HG02981 (cell line): ENCODE measurements at regions not wholly inside any gene's neighbourhood (a gene's known extent, or its start where the extent isn't known, plus 50 kb on each side); places are given as distances from the start of the nearest gene placed in this dataset.
"Not testable (repeated sequence)": the region's sequence is repeated elsewhere in the genome, so short reads cannot be mapped to it uniquely, and the experiment has no call there.

Experiments
- ATAC-seq: cut with Tn5 transposase; IDR thresholded peaks from one replicate; pipeline ENCODE4 v1.9.1; 2021; ENCODE audit warnings: mild to moderate bottlenecking, moderate library complexity; ENCODE audit not compliant: unreplicated experiment

GRCh38 chr5:109283086-109283485 lies 126.7 kb downstream of the PJA2 start:
- ATAC-seq, result not testable (repeated sequence)

GRCh38 chr5:109281136-109281690 lies 128.6 kb downstream of the PJA2 start:
- ATAC-seq, result no peak

- ATAC-seq, result no peak
Observed at GRCh38 chr5:109278141-109278540, 131.6 kb downstream of the PJA2 start.

DNA sequence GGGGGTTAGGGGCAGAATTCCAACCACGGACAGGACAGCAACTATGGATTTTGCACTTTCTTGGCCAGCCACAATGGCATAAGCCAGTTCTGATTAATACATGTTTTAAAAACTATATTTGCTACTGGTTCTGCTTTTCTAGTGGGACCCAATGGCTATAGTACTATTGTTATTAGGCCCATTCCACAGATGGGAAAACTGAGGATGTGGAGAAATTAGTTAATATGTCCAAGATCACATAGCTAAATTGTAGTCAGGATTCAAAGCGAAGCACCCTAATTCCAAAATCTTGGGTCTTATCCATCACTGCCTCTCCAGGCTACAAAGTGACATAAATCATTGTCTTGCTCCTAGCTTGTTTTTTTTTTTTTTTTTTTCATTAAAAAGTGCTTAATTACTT lies 133.9 kb downstream of the PJA2 start:
- ATAC-seq, result no peak

DNA sequence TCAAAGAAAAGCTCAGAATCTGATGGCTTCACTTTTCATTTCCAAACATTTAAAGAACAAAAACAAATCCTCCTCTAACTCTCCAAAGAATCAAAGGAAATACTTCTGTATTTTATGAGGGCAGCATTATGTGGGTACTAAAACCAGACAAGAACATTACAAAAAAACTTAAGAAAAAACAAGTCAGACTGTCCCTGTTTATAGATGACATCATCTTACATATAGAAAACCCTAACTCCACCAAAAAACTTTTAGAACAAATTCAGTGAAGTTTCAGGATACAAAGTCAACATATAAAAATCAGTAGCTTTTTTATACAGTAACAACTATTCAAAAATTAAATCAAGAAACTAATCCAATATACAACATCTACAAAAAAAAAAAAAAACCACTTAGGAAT lies 136.2 kb downstream of the PJA2 start:
- no peak for ATAC-seq

- ATAC-seq, result no peak
Observed at GRCh38 chr5:109267283-109267682, 142.5 kb downstream of the PJA2 start.

DNA sequence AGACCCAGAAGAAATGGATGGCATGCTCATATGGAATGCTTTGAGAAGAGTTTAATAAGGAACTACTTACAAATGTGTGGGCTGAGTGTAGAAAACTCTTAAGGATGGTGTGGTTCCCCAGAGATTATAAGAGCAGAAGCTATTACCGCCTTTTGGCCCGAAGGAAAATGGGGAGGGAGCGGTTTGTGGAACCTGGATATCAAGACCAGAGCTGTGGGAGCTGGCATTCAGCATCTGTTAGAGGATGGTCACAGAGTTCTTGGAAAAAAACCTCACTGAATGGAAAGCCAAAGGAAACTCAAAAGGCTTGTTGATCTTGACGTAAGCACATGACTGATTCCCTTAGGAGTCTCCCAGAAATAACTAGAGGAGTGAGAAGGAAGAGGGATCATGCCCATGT lies 151.0 kb downstream of the PJA2 start:
- no peak for ATAC-seq

DNA sequence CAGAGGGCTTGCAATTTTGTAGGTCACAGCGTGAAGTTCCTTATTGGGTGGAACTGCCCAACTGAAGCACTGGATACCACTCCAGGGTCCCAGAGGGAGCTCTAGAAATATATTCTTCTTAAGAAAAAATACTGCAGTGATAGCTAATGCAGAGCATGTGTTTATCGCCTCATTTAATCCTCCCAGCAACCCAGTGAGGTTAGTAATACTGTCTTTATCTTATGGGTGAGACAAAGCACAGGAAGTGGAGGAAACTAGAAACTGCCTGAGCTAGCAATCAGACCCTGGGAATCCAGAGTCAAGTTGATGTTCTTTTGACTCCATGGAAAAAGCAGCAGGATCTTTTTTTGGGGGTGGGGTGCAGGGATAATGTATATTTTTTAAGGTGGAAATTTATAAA lies 153.3 kb downstream of the PJA2 start:
- no peak for ATAC-seq

DNA sequence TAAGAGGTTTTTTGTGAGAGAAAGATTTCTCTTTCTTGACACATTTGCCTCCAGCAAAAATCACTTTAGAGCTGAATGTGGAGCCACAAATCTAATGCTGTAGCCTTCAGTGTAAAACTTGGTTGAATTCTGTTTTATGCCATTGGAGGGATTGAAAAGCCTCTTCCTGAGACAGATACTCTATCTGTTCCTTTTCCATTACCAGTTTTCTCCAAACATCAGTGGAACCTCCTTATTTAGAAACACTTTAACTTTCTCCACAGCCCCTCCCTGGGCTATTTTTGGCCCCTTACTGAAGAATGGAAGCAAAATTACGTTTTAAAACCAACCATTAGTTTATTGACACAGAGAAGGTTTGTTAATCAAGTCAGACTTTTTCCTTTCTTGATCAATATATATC lies 155.3 kb downstream of the PJA2 start:
- ATAC-seq, result no peak

GRCh38 chr5:109253262-109253661 lies 156.5 kb downstream of the PJA2 start:
- no peak for ATAC-seq

DNA sequence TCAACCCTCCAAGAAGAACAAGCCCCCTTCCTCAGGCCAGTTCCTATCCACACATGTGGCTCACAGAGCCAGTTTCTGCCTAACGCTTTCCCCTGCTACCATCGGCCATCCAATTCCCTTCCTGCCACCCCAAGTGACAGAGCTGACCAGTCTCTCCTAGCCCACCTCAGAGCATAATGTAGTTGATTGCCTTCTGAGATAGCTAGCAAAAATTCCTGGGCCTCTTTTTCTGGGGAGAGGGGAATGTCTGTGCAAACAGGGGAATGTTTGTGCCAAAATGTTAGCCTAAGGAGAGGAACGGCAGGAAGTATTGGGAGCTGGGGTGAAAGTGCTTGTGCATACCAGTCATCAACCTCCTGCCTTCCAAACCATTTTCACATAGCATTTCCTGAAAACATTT lies 157.0 kb downstream of the PJA2 start:
- no peak for ATAC-seq

DNA sequence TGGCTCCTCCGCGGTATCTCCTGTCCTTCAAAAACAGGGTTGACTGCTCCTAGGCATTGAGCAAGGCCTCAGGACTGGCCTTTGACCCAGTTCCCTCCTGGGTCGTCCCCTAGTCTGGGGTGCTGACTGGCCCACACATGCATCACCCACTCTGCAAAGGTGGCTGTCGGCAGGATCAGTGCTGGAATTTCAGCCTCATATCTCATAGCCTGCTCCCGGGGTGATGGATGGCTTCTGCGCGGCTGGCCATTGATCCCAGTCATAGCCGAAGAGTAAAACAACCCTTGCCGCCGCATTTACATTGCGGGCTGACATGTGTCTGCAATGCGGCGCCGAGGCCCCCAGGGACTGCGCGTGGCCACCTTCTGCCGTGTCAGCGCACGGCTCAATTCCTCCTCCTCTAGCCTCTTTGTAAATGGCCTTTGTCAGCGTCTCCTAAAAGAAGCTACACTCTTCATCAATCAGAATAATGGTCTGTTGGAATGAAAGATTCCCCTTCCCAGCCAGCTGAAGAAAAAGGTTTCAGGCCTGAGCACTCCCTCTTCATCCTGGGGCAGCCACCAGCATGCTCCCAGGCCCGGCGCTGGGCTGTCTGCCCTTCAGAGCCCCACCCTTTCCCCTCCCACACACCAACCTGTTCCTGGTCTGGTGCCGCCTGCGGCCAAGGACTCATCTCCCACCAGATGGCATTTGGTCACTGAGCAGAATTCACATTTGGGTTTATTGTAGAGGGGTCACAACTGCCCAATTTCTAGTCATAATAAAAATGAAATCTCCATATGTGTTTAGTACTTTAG lies 159.0 kb downstream of the PJA2 start:
- ATAC-seq, result no peak

DNA sequence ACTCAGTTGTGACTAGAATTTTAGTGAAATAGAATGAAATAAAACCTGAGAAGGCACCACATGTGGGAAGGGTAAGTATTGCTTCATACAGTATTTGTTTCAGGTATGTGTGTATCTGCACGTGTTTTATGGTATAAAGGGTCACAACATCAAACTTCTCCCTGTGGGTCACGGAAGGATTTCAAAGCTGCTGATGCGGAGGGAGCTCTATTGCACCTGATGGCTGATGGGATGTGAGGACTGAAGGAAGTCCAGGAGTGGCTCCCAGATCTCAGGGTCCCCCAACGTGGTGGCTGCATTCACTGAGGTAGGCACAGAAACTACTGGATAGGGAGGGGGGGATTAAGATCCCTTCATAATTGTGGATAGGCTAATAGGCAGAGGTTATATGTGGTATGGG lies 159.7 kb downstream of the PJA2 start:
- ATAC-seq, result no peak

DNA sequence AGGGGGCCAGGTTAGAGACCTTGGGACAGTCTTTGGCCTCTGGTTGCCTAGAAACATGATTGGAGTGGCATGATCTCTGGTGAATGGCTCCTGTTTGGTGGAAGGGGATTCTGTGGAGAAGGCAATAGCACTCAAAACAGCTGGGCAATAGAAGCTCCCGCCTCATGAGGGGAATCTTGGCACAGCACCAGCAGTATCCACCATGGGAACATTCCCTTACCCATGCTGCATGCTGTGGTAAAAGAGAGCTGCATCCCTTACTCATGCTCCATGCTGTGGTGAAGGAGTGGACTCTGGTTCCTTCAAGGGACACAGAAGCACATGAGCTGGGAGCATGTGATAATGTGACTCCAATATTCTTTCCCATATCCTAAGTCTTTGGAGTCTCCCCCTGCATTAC lies 160.6 kb downstream of the PJA2 start:
- ATAC-seq, result no peak

DNA sequence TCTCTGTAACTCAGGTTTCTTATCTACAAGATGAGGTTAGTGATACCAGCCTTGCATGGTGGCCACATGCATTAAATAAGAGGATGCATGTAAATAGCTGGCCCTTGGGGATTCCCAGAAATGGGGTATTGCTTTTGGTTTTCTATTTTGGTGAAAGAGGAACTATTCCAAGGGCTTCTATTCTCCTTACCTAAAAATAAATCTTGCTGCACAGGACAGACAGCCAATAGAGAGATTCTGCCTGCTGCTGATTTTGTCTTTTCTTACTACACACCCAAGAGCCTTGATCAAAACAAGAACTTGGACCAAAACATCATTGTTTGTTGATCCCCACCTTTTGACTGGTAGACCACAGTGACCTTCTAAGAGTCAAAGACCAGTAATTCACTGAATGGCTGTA lies 161.8 kb downstream of the PJA2 start:
- ATAC-seq, result peak; percentile 61

DNA sequence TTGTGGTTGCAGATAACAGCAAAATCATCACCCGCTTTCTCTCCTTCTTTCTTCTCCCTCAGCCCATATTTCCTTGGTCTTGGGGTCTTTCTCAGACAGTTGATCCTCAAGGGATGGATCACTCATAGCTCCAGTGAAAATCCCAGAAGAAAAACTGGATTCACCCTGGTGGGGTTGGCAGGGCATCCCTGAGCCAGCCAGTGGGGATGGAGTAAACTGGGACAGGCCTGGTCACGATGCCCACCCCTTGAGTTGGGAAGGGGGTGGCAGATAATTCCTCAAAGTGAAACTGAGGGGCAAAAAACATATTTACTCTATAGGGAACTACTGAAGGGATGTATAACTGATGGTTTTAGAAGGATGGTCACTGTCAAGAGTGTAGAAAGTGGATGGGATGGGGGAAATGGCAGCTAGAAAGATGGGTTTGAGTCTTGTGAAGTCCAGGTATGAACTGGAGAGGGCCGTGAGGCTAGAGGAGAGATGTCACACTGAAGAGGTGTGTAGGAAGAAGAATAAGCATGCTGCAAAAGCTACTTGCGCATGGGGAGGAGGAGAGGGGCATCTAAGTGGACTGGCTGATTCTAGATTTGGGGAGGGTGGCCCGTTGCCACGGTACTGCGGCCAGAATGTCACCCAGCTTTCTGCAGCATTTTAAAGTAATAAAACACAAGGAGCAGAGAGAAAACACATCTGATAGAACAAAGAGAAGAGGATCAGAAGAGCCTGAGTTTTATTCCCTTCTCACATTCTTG lies 162.8 kb downstream of the PJA2 start:
- ATAC-seq, result no peak
